Fibroblast of skin of right quadriceps (primary cell): ENCODE measurements at regions not wholly inside any gene's neighbourhood (a gene's known extent, or its start where the extent isn't known, plus 50 kb on each side); places are given as distances from the start of the nearest gene placed in this dataset.
A peak's percentile ranks its signal among the peaks of the same experiment; 100 is the strongest.

Source experiments
- DNase-seq: peaks from one replicate; pipeline ENCODE4 v3.0.0-alpha.2; 2013

DNA sequence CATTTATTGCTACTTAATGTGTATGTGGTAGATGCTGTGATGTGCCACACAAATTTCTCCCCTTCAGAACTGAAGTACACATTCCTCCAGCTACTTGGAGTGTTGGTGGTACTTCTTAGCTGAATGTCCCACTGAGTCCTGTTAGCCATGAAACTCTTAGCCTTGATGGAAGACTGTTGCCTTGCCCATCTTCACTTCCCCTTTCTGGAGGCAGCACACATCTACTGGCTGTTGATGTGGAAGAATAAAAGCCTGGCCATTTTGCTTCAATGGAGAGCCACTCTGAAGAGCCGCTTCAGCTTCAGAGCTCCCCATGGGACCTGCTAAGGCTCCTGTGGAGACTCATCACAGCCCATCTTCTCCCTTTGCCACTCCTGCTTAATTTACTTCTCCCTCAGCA, 157.7 kb upstream of the PITX2 start:
- no peak for DNase-seq

DNA sequence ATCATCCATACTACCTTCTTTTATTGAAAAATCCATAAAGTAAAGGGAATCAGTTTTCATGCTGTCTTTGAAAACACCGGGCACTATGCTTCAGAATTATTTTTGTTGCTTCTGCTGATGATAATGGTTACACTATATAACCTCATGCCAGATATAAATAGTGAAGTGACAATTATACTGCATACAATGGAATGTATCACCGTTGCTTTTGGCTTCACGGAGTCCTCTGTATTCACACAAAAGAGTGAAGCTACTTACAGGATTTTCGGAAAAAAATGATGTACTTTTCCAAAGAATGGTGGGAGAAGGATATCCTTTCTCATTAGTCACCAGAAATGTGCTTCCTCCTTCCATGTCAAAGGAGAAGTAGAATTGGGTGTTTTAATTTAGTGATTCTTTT, 159.1 kb upstream of the PITX2 start:
- no peak for DNase-seq

DNA sequence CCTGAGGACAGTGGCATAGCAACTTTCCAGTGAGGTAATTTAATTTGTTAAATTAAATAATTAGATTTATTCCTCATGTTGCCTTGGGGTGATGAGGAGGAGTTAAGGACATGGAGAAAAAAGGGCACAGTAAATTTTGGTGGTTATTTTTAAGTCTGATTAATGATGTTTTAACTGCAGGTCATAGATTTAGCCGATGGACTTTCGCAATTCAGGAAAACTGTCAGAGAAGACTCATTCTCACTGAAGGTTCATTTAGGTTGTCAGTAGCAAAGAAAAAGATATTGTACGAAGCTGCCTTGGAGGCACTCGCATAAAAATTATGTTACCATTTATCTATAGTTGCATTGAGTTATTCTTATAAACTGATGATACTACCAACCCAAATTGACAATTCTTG, 164.2 kb upstream of the PITX2 start:
- DNase-seq: peak; percentile 43

DNA sequence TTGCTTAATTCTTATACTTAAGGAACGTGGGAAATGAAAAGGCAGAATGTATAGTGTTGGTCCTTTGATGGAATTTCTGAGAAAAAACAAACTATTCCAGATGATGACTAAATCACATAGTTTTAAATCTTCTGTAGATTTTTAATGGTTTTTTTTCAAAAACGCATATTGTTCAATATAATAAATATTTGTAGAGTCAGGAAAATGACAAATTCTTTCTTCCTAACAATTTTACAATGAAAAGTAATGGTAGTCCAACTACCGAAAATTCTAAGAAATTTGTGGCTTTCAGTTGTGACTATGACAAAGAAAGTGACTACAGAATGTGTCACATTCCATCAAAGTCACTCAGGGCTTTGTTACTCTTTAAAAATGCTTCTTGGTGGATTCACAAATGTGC, 164.8 kb upstream of the PITX2 start:
- peak; percentile 50 for DNase-seq

DNA sequence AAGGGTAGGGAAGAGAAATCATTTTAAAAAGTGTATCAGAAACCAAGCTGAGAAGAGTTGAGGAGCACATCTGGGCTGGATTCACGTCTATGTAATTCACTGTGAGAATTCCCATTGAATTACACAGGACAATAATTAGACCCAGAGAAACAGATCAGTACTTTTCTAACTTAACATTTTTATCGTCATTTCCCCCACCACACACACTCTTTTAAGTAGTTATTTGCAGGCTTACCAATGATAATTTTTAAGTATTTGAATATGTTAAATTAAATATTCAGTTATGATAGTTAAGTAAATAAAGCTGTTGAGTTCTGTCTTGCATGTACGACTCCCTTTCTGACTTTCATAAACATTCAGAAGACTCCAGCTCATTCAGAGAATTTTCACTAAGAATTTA, 165.4 kb upstream of the PITX2 start:
- DNase-seq: peak; percentile 27

DNA sequence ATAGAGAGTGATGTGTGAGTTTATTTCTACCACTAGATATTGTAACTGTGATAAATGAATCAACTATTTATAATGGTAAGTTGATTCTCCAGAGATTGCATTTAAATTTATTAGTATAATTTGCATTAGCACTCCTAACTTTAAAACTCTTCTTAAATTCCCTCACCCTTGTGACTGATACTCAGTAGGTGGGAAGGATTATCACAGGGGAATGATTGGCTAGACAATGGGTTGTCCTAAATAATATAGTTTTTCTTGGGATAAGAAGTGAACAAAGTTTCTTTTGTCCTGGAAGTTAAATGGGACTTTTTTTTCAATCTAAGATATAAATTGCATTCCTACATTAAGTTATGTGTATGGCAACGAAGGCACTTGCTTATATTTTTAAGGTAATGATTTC, 169.2 kb upstream of the PITX2 start:
- DNase-seq: no peak

DNA sequence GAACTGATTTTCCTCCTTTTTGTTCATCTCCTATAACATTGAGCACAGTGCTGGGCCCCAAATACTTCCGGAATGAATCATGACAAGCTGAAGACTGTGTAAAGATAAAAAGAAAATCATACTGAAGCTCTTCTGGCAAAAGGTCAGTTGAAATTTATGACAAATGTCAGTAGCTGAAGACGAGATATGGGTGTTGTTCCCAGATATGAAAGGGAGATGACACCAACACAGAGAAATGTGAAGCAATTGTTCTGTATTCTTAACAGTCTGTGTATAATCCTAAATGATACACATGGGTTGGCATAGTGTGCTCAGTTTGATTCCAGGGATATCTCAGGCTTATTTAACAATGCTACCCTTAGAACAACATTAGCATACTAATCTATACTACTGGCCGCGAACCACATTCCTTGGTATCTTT, 170.5 kb upstream of the PITX2 start:
- peak; percentile 71 for DNase-seq

DNA sequence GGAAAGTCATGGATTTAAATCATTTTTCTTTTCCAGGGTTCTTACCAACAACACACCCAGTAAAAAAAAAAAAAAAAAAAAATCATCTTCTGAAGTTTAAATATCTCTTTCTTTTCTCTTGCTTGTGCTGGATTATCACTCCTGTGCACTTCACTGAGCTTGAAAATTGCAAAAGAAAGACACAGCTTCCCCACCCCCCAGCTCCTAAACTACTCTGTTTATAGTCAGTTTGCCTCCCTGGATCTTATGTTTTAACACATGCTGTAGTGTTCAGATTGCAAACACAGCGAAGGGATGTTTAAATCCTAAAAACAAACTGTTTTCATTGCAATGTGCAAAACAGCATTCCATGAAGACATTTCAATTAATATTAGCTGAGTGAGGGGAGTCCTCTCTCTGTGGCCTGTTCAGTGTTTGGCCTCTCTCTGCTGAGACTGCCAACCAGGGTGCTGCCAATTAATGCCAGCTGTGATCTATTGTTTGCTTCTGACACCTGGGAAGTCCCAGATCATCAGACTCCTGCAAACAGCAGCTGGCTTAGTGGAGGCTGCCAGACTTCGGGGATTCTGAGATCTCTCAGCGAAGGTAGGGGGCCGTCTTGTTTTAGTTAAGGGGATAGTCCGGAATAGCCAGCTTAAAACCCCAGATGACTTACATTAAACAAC, 171.1 kb upstream of the PITX2 start:
- DNase-seq: no peak

DNA sequence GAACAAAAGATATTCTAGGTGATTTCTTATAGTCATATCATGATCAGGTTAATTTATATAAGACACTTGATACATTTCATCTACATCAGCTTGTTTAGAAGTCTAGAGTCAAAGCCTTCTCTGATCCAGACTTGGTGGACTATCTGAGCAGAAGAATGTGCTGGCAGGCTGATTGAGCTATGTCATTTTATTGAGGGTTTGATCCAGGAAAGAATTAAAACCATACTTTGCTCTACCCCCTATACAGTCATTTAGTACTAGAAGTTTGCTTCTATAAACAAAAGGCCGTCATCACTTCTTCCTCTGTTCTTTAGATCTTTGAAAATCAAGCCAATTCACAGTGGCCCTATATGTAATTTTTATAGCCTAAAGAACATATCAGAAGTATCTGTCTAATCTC, 173.1 kb upstream of the PITX2 start:
- DNase-seq: no peak

DNA sequence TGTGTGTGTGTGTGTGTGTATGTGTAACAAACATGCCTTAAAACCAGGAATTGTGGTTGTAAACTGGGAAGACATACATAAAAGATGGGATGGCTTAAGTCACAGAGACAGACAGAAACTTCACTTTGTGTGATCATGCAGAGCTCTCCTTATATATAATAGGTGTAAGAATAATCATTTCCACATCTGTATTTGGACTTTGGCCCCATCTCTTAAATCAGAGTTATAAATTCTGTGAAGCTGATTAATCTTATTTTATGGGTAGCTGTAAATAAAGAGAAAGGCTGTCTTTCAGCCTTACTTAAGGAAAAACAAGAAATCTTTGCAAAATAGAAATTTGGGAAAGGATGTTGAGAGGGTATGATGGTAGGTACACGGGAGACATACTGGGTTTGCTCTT, 174.6 kb upstream of the PITX2 start:
- DNase-seq: no peak

DNA sequence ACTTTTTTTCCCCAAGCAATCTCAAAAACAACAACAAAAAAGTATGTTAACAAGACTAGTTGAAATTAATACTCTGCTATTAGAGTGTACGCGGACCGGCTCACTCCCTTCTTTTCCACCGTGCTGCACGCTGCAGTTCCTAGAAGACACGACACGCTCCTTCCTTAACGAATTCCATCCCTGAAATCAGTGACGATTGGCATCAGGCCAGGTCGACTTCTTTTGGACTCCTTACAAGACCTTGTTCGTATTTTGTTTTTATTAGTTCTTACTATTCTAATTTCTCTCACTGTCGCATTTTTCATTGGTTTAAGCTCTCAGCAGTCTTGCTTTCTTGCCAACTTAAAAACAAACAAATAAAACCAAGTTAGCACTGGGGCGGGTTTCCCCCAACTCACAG, 175.8 kb upstream of the PITX2 start:
- peak; percentile 67 for DNase-seq

DNA sequence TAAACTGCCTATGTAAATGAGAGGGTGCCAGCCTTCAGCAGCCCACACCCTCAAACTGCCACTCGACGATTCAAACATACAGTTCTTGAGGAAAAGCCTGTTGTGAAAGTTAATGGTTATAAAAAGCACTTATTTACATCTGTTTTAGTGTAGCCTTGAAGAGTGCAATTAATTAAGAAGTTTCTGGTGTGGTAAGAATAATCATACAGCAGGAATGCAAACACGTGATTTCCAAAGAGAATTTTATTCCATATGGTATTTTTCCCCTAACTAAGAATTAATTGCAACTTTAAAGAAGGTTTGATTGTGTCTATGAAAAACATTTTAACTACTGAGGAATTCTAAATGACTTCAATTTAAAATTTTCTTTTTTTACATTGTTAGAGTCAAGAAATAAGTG, 176.3 kb upstream of the PITX2 start:
- DNase-seq: peak; percentile 77

DNA sequence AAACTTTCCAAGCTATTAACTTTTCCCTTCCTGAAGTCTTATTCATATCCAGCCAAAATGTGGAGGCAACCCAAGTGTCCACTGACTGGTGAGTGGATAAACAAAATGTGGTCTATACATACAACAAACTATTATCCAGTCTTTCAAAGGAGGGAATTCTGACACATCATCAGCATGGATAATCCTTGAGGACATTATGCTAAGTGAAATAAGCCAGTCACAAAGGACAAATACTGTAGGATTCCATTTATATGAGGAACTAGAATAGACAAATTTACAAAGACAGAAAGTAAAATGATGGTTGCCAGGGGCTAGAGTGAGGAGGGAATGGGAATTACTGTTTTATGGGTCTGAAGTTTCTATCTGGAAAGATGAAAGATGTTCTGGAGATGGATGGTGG, 178.7 kb upstream of the PITX2 start:
- no peak for DNase-seq

DNA sequence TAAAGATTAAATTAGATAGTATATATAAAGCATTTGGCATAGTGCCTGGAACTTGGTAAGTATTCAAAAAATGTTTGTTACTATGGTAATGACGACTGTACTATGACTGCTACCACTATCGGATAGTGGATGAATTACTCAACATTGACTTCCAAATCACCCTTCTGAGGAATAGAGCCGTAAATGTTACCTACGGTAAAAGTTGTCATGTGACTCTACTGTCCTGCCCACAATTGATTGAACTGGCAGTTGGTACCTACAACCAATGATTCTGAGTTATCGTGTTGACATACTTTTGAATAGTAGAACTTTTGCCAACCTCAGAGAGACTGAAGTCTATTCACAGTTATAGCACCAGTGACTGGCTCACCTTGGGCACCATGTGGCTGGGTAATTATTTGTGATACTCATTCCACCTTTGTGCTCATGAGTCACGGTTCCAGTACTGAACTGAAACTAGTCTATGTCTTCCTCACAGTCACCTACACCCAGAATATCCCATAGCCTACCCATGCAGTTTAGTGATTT, 185.5 kb upstream of the PITX2 start:
- peak; percentile 68 for DNase-seq

DNA sequence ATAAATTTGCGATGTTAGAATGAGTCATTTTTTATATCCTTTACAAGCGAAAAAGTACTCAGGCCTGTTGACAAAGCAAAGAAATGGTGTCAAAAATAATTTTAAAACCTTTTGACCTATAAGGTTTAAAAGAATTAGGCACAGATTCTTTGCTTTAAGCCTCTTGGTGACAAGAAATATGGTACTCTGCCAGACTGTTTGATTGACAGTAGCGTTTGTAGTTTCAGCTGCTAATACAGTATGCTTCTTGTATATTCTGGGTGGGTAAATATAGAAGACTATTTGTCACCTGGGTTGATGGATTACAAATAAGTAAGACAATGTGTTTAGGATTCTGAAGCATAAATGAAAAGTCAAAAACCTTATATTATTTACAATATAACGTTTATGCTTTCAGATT, 193.1 kb upstream of the PITX2 start:
- DNase-seq: no peak

DNA sequence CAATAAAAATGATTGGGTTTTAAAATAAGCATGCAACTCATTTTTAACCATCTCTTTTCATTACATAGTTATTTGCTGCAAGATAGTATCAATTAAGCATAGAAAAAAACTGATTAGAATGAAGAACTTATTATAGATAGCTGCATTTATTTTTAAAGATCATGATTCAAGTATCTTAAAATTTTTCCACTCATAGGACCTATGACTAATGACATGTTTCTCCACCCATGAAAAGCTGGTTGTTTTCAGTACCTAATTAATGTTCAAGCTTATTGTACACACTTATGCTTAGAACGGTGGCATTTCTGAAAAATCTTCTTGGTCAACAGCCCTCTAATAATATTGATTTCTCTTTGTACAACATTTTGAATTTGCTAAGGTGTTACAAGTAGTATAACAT, 193.5 kb upstream of the PITX2 start:
- DNase-seq: no peak

DNA sequence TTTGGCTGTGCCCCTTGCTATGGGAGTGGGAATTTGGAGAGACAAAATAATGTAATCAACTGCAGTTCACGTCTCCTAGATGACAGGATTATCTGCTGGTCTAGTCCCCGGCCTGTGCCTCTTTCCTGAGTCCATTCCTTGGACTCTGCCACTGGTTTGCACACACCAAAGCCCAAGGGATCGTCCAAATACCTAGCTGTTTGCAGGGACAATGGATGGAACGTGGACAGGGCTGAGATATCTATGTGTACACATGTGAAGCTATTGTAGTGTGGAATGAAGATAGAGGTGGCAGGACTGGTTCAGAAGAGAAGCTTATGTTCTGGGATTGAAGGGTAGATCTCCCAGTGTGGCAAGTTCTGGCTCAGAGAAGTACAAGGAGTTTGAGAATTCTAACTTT, 198.3 kb upstream of the PITX2 start:
- DNase-seq: no peak

DNA sequence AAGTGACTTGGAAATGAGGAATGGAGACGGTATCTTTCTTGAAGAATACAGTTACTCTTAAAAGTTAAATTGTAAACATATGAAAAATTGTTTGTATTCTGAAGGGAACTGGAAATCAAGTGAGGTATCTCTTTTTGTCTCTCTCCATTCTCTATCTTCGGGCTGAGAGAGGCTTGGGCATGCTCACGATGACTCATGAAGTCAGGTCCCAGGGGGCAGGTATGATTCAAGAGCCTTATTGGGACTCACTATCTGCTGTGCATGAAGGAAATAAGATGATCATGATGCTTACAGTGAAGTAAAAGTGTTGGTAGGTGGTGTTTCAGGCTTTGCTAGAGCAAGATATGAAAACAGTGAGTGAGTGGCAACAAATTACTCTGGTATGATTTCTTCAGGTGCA, 200.4 kb upstream of the PITX2 start:
- DNase-seq: peak; percentile 78

DNA sequence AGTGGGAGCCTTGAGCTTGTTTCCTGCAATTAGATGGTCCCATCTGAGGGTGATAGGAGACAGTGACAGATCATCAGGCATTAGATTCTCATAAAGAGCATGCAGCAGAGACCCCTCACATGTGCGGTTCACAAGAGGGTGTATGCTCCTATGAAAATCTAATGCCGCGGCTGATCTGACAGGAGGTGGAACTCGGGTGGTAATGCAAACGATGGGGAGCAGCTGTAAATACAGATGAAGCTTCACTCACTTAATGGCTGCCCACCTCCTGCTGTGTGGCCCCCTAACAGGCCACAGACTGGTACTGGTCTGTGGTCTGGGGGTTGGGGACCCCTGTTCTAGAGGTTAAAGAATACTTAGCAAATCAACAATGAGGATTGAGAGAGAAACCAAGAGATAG, 201.5 kb upstream of the PITX2 start:
- no peak for DNase-seq

DNA sequence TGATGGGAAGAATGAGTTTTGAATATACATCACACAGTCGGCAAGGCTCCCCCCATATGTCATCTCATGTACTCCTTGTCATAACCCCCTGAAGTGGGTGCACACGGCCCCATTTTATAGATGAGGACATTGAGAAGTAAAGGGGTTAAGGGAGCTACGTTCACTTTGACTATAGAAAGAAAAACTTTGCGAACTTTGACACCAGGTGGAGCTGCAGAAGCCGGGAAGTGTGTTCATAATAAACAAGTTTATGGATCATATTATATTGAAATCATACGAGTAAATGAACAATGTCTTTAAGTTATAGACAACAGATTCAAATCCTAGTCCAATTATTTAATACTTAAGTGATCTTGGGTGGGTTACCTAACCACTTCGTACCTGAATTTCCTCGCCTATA, 203.8 kb upstream of the PITX2 start:
- no peak for DNase-seq

DNA sequence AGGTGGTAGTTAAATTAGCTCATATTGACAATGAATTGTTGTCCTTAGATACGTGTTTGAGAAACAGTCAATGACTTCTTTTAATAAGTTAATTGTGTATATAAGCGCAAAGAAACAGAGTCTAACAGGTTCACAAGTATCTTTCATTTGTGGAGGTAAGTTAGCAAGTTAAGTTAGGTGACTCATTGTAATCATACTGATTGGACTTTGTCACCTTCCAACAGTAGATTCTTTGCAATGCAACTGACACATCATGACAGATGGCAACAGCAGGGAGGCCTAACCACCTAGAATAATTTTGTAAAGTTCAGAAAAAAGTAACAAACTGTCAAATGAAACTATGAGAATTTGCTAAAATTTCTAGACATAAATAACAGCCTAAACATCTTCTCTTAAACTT, 207.6 kb upstream of the PITX2 start:
- DNase-seq: no peak

DNA sequence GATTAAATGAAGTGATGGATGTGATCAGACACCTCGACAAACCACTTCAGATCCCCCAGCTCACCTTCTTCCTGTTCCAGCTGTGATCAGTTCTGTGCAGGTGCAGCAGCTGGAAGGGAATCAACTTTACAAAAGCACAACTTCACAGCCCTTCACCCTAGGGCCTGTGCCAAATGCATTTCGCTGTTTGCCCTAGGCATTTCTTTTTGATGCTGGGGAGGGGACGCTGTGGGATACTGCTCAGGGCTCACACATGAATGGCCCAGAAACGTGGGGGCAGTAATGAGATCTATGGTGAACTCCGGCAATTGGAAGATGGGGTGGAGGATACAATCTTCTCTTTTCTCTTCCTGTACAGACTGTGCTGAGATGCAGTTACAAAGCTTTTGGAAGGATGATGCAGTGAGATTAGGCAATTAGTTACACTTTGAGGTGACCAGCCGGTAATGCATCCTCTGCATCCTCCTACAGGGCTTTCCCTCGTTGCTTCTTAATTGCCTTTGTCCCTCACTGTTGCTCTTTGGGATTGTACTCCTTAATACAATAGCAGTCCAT, 215.1 kb upstream of the PITX2 start:
- no peak for DNase-seq

DNA sequence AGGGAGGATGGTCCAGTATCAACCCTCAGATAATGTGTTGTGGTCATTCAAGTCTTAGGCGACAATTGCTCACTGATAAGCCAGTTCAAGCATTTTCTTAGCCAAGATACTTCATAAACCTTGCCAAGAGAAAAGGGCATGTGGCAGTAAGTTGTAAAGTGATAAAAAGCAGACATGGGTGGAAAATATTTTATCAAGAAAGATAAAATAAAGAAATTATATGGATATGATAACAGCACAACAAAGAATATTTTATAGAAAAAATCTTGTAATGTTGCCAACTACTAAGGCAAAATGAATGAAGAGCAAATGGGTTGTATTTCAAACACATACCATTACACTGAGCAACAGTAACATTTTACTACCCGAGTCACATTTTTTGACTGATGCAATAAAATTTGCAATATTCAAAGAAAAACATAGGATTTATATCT, 217.4 kb upstream of the PITX2 start:
- DNase-seq: peak; percentile 78

DNA sequence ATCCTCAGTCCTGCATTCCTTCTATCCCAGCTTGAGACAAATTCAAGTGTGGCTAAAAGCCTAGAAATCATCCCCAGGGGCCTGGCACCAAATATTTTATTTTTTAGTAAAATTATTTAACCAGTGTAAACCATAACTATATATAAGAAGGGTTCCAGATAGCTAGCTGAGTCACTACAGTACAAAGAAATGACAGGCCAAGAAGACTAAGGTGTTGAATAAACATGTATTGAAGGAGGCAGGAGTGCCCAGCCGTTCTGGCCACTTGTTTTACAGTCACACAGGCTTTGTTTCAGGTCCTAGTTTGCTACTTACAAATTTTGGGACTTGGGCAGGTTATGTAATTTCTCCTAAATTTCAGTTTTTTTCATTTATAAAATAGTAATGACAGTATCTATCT, 225.9 kb upstream of the PITX2 start:
- no peak for DNase-seq

DNA sequence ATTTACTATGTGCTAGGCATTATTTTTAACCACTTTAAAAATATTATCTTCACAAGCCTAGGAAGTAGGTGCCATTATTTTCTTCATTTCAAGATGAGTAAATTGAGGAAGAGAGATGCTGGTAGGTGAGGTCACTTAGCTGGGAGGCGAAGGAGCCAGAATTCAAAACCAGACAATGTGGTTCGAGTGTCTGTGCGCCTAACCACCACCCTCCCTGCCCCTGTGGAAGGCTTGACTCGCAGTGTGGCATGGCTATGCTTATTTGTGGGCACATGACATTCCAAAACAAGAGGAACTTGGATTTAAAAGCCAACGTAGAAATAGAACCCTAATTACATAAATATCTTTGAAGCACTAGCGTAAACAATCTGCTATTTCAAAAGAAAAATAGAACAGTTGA, 226.6 kb upstream of the PITX2 start:
- DNase-seq: no peak
